Left forelimb (tissue), 1 donor: ENCODE measurements at regions not wholly inside any gene's neighbourhood (a gene's known extent, or its start where the extent isn't known, plus 50 kb on each side); places are given as distances from the start of the nearest gene placed in this dataset.
"Not testable (repeated sequence)": the region's sequence is repeated elsewhere in the genome, so short reads cannot be mapped to it uniquely, and the experiment has no call there.

Experiments used
- DNase-seq: peaks from one replicate; pipeline ENCODE4 v3.0.0-alpha.2; 2018; ENCODE audit warnings: low spot score

GRCh38 chr6:134821928-134822864, 127.7 kb downstream of the ALDH8A1 start:
- DNase-seq = no peak

- DNase-seq = no peak
Measured at GRCh38 chr6:134821397-134821796, 128.5 kb downstream of the ALDH8A1 start.

- DNase-seq = no peak
Measured at GRCh38 chr6:134819863-134820800, 129.8 kb downstream of the ALDH8A1 start.

GRCh38 chr6:134819236-134819635, 130.7 kb downstream of the ALDH8A1 start:
- DNase-seq = no peak

DNA sequence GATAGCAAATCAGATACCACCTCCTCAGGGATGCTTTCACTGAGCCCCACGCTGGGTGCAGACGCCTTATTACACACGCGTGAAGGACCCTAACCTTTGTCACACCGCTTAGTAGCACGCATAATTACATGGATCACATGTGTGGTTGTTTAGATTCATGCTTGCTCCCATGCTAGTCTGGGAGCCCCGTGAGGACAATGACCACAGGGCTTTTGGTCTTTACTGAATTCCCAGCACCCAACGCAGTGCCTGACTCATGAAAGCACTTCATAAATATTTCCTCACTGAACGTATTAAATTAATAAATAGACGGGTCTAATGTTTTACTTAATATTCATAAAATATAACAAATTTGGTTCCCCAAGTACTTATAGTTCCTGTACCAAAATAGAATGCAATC, 132.5 kb downstream of the ALDH8A1 start:
- no peak for DNase-seq

- DNase-seq = no peak
Measured at GRCh38 chr6:134816780-134817179, 133.1 kb downstream of the ALDH8A1 start.

GRCh38 chr6:134816300-134816699, 133.6 kb downstream of the ALDH8A1 start:
- no peak for DNase-seq

- DNase-seq = no peak
Measured at GRCh38 chr6:134814076-134814695, 135.7 kb downstream of the ALDH8A1 start.

GRCh38 chr6:134813146-134813545, 136.8 kb downstream of the ALDH8A1 start:
- no peak for DNase-seq

- DNase-seq = no peak
Measured at GRCh38 chr6:134810402-134810801, 139.5 kb downstream of the ALDH8A1 start.

- DNase-seq = no peak
Measured at GRCh38 chr6:134809130-134809529, 140.8 kb downstream of the ALDH8A1 start.

DNA sequence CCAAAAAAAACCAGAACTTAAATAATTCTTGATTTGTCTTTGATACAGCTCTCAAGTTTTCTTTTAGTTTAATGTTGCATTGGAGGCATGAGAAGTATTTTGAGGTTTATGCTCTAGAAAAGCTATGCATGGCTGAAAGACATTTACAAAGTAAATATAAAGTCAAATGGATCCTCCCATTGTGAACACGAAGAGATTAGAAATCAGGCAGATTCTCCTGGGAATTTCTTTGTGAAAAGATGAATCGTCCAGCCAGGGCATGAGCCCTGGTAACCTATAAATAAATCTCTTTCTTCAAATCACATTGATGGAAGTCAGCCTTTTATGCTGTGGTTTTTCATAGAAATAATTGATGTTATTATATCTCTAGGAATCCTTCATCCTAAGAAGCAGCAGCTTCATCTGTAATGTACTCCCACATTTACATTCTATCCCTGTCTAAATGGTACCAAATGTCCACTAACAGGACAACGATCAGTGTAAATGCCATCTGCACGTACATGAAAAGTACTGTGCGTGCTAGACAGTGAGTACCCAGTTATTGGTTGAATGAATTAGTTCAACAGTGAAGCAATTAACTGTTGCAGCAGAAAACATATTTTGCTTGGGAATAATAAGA, 143.6 kb downstream of the ALDH8A1 start:
- no peak for DNase-seq

DNA sequence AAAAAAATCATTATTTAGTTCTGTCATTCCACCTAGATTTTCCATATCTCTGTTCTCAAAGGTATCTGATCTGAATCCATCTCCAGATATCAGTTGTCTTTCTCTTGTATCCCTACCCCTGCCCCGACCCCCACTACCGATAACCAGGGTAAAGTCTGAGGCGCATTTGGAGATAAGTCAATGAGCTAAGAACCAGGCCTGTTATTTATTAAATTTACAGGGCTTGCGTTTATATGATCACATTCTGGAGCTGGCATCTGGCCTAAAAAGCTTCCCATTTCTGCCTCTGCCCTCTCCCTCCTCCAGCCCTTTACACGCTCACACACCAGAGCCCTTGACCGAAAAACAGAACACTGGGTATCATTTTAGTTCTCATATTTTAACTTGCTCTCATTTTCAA, 144.7 kb downstream of the ALDH8A1 start:
- no peak for DNase-seq

DNA sequence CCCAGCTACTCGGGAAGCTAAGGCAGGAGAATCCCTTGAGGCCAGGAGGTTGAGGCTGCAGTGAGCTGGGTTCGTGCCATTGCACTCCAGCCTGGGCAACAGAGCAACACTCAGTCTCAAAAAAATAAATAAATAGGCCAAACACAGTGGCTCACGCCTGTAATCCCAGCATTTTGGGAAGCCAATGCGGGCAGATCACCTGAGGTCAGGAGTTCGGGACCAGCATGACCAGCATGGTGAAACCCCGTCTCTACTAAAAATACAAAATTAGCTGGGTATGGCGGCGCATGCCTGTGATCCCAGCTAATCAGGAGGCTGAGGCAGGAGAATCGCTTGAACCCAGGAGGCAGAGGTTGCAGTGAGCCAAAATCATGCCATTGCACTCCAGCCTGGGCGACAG, 145.6 kb downstream of the ALDH8A1 start:
- not testable (repeated sequence) for DNase-seq

GRCh38 chr6:134802426-134803058, 147.4 kb downstream of the ALDH8A1 start:
- no peak for DNase-seq

- no peak for DNase-seq
Measured at GRCh38 chr6:134797400-134798113, 152.3 kb downstream of the ALDH8A1 start.

DNA sequence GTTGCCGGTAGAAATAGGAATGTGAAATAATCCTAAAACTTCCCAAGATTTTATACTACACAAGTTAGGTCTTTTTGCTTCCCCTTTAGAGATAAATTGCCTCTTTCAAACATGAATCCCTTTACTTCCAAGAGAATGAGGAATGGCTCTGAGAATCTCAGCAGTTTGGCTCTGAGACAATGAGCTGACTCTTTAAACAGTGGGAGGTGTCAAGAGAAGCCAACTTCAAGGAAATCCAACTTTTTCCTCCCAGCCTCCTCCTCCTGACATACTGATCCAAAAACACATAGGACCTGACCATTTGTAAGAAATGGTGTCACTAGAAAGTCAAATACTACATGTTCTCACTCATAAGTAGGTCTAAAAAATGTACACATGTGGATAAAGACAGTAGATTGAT, 154.2 kb downstream of the ALDH8A1 start:
- no peak for DNase-seq

DNA sequence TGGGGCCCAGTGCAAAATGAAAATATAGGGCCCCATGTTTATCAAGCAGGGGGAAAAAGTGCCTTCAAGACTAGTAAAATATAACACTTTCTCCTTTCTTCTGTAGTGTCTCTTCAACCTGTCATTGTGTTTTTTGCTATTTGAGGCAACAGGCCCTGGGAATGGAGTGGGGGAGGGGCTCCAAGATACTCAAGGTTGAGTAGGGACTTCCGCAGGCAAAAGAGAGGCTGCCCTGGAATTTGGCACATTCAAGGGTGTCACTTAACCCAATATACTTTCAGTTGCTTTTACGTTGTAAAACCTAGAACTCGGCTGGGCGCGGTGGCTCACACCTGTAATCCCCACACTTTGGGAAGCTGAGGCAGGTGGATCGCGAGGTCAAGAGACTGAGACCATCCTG, 154.9 kb downstream of the ALDH8A1 start:
- no peak for DNase-seq

DNA sequence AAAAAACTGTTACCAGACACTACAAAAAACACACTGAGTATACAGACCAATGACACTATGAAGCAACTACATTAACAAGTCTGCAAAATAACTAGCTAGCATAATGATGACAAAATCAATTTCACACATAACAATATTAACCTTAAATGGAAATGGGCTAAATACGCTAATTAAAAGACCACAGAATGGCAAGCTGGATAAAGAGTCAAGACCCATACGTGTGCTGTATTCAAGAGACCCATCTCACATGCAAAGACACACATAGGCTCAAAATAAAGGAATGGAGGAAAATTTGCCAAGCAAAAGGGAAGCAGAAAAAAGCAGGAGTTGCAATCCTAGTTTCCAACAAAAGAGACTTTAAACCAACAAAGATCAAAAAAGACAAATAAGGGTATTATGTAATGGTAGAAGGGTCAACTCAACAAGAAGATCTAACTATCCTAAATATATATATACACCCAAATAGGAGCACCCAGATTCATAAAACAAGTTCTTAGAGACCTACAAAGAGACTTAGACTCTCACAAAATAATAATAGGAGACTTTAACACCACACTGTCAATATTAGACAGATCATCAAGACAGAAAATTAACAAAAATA, 158.6 kb downstream of the ALDH8A1 start:
- not testable (repeated sequence) for DNase-seq

DNA sequence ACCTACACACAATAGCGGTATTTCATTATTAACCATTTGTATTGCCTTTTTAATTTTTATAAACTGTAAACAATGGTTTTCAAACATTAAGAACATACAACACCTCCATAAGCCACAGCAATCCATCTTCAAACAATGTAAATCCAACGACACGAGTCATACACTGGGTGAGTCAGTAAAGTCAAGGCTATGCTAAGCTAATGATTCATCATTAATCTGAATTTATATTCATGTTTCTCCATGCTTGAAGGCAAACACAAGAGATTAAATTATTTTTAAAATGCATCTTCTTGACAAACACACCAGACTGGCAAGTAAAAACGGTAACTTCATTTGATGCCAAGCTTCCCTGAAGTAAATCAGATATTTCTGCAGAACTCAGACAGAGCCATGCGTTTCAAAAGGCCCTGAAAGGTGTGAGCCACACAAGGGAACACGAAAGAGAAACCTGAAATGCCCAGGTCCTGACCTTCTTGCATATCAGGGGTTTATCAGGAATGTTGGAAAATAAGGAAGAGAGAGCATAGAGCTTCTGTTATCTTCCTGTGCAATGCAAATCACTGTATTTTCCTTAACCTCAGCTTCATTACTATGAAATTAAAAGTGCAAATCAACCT, 162.5 kb downstream of the ALDH8A1 start:
- no peak for DNase-seq
